Activated T-cell treated with anti-CD3 and anti-CD28 coated beads, Interleukin-2, amount 50 U/mL, for 1 hour (primary cell): ENCODE measurements at regions not wholly inside any gene's neighbourhood (a gene's known extent, or its start where the extent isn't known, plus 50 kb on each side); places are given as distances from the start of the nearest gene placed in this dataset.
"Not testable (repeated sequence)": the region's sequence is repeated elsewhere in the genome, so short reads cannot be mapped to it uniquely, and the experiment has no call there.

ENCODE experiments used
- DNase-seq: peaks from one replicate; pipeline ENCODE4 v3.0.0-alpha.2; 2020

GRCh38 chr5:155116456-155117251 is 103.1 kb downstream of the KIF4B start:
- DNase-seq, result no peak

- DNase-seq, result no peak
These were observed 112.1 kb downstream of the KIF4B start for GRCh38 chr5:155125551-155126095.

DNA sequence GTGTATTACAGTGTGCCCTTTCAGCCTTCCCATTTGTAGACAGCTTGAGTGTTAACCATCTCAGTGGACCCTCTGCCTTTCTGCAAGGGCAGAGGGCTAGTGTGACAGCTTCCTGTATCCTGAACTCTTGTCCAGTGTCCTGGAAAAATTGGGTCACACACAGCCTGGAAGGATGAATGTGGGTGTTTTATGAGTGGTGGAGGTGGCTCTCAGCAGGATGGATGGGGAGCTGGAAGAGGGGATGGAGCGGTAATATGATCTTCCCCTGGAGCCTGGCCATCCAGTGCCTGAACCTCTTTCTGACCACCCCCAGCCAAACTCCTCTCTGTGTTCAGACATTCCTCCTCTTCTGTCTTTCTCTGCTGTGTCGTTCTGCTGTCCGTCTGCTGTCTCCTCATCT is 113.0 kb downstream of the KIF4B start:
- DNase-seq, result no peak

DNA sequence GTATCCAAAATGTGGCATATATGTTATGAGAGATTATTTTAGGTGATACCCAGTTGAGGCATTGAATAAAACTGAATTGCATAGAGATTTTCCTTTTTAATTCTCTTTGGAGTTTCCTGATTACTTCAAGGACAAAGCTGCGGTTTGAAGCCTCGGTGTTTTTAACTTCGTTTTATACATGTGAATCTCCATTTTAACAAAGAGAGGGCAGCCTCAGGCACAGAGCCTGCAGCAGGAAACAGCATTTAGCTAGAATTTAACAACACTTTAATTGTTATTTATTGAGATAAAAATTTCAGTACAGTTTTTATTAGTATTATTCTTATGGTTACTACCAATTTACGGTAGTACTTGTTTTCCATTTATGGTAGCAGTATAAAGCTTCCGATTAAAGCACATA is 114.0 kb downstream of the KIF4B start:
- DNase-seq, result no peak

DNA sequence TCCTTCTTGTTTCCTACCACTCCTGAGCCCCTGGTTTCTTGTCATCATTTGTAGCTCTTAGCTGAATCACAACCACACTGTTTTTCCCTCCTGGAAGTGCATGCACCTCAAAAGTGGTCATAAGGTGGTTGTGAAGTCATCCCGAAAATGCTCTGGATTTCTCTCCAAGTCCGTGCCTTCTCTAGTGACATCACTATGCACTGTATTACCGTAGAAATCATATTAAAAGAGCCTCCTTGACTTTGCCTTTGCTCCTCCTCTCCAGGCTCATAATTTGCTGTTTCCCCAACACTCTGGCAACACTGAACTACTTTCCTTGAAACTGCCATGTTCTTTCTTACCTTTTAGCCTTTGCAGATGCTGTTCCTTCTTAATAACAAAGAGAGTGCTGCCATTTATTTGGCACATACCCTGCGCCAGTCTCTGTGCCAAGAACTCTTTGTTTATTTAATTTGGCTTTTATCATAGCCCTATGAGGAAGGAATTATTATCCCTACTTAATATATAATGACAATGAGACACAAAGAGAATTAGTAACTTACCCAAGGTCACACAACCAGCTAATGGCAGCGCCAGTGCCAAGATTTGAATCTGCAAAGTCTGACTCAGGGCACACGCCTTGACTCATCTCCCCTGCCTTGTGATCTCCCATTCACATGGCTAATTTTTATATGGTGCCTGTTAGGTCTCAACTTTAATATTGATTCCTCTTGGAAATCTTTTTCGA is 115.4 kb downstream of the KIF4B start:
- no peak for DNase-seq

DNA sequence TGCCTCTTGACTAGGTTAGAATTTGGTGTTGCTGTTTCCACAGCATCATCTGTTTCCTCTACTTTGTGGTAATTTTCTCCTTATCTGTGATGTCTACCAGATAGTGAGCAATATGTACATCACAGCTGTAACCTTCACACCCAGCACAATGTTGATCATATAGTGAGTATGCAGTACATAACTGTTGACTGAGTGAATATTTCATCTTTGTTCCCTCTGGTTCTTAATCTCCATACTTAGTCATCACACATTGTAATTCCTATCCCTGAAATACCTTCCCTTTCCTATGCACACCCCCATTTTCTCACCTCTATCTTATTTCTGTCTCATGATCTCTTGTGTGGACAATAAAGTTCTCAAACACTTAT is 115.9 kb downstream of the KIF4B start:
- DNase-seq, result no peak

DNA sequence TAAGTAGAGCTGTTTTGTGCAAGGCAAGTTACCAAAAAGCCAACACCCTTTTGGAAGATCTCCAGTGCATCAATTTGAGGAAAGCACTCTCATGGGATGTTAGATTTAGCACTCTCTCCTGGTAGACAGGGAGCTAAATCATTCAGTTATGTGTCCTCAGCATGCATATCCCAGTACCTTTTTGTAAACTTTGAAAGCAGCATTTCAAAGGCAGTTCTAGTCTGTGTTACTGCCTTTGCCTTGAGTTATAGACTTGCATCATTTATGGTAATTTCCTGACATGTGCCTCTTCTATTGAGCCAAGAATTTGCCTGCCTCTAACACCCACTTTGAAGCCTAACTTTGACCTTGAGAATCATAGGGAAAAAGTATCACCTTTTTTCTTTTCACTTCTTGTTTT is 120.6 kb downstream of the KIF4B start:
- no peak for DNase-seq

- DNase-seq, result no peak
These were observed 122.8 kb downstream of the KIF4B start for GRCh38 chr5:155136216-155136850.

DNA sequence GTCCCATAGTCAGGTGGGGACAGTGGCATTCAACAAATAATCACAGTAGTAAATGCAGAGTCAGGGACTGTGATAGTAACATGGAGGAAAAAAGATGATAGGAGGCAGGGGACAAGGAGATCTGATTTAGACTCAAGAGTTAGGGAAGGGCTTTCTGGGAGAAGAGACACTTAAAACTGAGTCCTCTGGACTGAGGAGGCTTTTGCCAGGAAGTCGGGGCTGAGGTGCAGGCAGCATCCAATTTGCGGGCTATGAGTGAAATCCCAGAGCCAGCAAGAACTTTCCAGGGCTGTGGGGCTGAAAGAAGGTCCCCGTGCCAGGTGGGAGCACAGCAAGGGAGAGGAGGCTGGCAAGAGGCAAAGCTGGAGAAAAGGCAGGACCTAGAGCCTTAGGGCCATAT is 124.1 kb downstream of the KIF4B start:
- no peak for DNase-seq

DNA sequence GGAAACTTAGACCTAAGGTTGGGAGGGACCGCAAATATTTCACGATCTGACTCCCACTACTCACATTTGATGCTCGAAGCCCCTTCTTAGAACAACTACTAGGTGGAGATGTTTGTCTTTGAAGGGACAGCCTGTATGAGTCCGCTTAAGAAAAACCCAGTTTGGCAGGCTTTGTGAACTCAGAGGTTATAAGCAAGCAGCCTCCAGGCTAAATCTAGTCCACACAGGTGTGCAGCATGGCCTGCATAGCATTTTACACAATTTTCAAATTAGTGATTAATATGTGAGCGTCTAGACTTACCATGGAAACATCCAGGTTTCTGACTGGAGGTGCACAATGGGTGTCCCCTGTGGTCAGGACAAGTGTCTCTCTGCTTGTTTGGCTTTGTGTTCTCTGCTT is 127.1 kb downstream of the KIF4B start:
- no peak for DNase-seq

DNA sequence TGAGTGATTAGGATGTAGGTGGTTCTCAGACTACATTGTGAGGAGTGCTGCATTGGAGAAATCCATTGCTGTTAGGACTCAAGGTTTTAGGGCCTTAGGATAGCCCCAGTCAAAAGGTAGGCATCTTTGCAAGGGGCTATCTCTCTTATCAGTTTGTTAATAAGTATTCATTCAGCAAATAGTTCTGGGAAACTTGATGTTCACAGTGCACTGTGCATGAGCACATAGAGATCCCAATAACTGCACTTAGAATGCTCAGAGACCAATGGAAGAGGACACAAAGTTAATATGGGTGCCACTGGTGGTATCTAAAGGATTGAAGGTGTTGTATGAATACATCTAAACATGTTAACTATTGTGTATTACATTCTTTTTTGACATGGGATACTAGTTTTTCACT is 131.4 kb downstream of the KIF4B start:
- no peak for DNase-seq

DNA sequence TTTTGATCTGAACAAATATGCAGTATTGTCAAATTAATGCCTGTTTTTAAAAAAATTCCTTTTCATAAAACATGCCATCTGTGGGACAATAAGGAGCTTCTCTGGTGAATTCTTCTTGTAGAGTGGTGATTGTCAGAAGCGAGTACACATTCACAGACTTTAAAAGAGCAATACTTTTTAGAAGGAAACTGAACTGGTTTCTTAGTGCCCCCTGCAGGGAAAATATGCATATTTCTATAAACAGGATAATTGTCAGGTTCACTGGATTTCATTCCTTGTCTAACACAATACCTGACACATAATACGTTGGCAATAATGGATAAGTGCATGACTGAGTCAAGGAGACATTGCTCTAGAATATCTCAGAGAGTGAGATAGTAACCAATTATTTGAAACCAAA is 133.7 kb downstream of the KIF4B start:
- no peak for DNase-seq

DNA sequence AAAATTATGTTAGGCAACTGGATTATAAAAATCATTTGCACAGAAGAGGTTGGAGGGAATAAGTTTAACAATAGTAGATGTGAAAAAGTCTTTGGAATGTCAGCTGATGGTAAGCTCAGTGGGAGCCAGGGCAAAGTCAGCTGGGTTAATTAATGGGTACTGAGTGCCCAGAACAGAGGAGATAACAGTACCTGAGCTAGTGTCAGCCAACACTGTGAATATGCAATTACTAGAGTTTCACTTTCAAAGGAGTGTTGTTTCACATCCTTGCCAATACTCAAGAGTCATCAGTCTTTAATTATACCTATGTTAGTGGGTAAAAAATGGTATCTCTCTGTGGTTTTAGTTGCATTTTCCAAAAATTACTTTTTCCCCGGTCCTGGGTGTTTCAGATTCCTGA is 135.1 kb downstream of the KIF4B start:
- DNase-seq, result no peak

- DNase-seq, result no peak
These were observed 136.5 kb downstream of the KIF4B start for GRCh38 chr5:155150012-155150411.

GRCh38 chr5:155154973-155155372 is 141.4 kb downstream of the KIF4B start:
- DNase-seq, result no peak

DNA sequence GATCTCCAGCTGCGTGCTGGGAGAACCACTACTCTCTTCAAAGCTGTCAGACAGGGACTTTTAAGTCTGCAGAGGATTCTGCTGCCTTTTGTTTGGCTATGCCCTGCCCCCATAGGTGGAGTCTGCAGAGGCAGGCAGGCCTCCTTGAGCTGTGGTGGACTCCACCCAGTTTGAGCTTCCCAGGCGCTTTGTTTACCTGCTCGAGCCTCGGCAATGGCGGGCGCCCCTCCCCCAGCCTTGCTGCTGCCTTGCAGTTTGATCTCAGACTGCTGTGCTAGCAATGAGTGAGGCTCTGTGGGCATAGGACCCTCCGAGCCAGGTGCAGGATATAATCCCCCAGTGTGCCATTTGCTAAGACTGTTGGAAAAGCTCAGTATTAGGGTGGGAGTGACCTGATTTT is 149.5 kb downstream of the KIF4B start:
- DNase-seq, result not testable (repeated sequence)

- DNase-seq, result no peak
These were observed 154.2 kb downstream of the KIF4B start for GRCh38 chr5:155167736-155168135.

DNA sequence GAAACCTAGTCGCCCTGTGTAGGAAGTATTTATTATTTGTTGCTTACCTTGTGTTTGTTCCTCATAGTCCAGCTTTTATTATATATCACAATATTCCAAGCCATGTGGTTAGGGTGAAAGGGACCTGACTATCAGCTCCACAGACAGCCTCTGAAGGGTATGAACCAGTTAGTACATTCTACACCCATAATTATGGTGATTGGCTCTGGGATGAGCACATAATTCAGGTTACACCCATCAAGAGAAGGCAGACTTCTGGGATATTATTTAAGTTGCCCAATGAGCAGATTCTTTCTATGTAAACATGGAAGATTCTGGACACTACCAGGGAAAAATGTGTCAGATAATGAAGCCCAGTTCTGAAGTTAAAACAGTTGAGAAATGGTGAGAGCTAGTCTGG is 168.0 kb downstream of the KIF4B start:
- no peak for DNase-seq

GRCh38 chr5:155189476-155189875 is 175.9 kb downstream of the KIF4B start:
- DNase-seq, result no peak

DNA sequence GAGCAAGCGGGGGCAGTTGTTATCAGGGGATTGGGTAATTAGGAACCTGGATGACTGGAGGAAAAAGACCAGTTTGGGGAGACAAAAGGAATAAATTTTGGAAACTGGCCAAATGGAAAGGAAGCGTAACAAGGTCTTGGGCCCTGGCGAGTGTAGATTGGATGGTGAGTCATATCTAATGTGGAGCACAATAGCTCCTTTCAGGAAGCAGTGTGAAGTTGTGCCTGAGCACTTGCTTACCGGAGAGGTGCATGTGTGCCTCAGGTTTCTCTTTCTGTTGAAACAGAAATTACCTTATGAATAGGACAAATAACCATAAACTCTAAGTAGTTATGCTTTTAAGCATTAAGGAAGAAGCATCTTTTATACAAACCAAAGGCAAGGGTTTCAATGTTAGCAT is 176.4 kb downstream of the KIF4B start:
- DNase-seq, result no peak

GRCh38 chr5:155193029-155193428 is 179.5 kb downstream of the KIF4B start:
- DNase-seq, result no peak

DNA sequence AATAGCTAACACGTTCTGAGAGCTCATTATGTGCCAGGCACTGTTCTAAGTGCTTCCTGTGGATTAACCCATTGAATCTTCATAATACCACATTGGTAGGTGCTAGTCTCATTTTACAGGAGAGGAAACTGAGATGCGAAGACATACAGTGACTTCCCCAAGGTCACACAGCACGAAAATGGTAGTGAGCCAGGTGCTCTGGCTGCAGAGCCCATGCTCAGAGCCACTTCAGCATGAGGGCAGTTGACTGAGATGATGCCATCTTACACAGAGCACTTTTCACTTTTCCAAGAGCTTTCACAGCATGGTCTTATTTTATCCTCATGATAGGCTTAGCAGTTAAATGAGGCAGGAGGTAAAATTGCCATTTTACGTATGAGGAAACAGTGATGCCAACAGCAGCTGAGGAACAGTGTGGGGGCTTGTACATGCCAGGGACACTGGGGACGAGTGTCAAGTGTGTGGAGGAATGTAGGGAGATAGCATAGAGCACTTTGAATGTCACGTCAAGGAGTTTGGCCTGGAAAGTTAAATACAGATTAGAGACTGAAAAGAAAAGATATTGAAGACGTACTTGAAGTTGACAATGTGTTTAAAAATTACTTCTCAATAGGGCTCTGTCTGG is 180.0 kb downstream of the KIF4B start:
- DNase-seq, result no peak

DNA sequence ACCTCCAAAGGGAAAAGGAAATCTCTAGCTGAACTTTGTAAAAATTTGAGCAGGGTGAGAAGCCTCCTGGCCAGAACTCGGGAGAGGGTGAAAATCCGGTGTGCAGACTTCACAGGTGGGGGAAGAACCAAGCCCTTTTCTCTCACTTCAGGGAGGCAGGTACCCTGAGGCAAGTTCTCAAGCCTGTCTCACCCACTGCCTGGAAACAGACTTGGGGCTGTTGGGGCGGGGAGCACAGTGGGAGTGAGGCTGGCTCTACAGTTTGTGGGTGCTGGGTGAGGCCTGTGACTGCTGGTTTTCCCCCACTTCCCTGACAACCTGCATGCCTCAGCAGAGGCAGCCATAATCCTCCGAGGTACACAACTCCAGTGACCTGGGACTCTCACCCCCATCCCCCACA is 187.1 kb downstream of the KIF4B start:
- no peak for DNase-seq
